ENCODE measurements at regions not wholly inside any gene's neighbourhood (a gene's known extent, or its start where the extent isn't known, plus 50 kb on each side); places are given as distances from the start of the nearest gene placed in this dataset.

DNA sequence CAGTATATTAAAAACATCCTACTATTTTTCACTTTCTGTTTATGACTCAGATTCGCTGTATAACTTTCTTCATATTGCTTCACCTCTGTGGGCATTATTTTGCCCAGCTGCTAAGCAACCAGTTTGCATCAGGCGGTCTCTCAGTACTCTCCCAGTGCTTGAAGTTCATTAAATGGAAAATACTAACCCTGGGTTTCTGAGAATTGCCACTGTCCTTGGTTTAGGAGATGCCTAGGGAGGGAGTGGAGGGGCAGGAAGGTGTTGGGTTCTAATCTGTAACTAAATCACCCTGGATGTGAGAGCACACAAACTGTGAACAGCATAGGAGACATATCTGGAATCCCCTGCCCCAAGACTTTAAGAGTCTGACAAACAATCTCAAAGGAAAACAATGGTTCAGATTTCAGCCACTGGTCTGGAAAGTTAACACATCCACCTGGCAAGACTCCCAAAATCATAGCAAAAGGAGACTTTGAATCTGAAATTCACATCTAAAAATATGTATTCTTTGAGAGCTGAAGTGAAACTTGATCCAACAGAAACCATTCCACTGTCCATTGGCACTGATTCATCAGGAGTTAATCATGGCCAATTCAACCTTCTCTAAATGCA, 540.0 kb downstream of the SOX6 start:
- peak; percentile 73 for DNase-seq (ENCODE audit: low read depth)

- DNase-seq (ENCODE audit: low read depth) = no peak
Observed at GRCh38 chr11:15817001-15817400, 539.3 kb downstream of the SOX6 start.

DNA sequence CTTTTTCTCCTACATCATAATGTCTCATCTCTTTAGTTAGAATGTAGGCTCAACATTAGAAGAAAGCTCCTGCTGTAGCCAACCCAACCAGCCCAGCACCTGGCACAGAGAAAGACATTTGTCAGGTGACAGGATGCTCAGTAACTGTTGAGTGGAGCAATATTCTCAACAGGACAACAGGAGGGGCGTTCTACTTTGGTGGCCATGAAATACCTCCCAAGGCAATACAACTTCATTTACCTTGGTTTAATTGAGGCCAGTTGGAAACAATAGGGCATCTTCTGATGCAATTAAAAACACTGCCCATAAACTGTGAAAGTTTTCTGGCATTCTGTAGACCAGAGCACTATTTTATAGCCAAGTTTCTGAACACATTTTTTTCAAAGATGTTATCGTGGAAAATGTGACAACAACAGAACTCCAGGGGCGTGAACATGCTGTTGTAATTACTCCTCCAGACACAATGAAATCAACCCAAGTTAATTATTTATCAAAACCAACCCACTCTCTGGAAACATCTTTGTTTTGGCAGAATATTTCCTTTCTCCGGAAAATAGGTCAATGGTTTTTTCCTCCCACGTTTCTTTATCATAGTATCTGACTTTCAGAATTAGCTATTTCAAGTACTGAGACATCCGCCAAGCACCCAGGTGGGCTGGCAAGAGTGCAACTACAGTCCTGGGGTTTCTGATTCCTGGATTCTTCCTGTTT, 538.1 kb downstream of the SOX6 start:
- DNase-seq (ENCODE audit: low read depth) = no peak

GRCh38 chr11:15819679-15820286, 536.6 kb downstream of the SOX6 start:
- DNase-seq (ENCODE audit: low read depth) = peak; percentile 60

- DNase-seq (ENCODE audit: low read depth) = no peak
Observed at GRCh38 chr11:15821451-15821850, 534.9 kb downstream of the SOX6 start.

DNA sequence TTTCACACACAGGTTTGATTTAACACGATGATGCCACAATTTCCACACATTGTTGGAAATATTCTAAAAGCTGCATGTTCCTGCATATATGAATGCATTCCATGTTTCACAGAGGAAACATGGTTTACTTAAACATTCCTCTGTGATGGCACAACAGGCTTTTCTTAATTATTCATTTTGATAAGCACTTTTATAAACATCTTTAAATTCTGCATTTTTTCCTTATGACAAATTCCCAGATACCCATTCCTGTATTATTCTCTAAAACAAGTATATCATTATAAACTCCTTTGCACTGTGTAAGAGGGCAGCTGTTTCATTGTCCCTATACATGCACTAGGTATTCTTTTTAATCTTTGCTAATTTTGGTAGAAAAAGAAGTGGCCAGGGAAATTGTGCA, 532.3 kb downstream of the SOX6 start:
- DNase-seq (ENCODE audit: low read depth) = peak; percentile 54

- peak; percentile 30 for DNase-seq (ENCODE audit: low read depth)
Observed at GRCh38 chr11:15825976-15826650, 530.2 kb downstream of the SOX6 start.

GRCh38 chr11:15826826-15827225, 529.5 kb downstream of the SOX6 start:
- peak; percentile 33 for DNase-seq (ENCODE audit: low read depth)

- no peak for DNase-seq (ENCODE audit: low read depth)
Observed at GRCh38 chr11:15828215-15828853, 528.0 kb downstream of the SOX6 start.

DNA sequence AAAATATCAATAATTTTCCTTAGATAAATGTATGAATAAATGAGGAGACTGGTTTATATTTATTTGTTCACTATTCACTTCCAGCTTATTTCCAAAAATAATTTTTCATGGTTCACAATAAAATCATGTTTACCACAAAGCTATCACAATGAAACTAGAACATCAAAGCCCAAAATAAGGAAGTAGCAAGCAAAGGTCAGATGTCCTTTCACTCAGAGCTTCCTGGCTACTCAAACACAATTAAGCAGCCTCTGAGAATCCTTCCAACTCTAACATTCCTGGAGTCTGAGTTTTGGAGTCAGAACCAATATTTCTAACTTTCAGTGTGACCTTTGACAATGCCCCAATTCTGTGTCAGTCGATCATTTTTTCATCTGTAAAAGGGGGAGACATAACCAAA, 527.0 kb downstream of the SOX6 start:
- DNase-seq (ENCODE audit: low read depth) = no peak

GRCh38 chr11:15830741-15831428, 525.5 kb downstream of the SOX6 start:
- no peak for DNase-seq (ENCODE audit: low read depth)

GRCh38 chr11:15835788-15836411, 520.4 kb downstream of the SOX6 start:
- DNase-seq (ENCODE audit: low read depth) = no peak

DNA sequence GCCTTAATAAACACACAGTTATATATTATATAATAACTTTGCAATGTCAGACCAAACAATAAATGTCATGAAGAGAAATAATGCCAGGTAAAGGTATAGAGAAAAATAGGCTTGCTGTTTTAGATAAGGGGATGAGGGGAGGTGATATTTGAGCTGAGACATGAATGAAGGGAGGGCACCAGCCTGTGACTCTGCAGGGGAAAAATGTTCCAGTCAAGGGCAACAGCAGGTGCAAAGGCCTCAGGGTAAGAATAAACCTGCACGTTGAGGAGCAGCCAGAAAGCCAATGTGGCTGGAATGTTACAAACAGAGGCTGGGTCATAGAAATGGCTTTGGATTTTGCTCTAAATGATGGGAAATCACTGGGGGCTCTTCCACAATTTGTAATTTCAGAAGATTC, 519.6 kb downstream of the SOX6 start:
- no peak for DNase-seq (ENCODE audit: low read depth)

DNA sequence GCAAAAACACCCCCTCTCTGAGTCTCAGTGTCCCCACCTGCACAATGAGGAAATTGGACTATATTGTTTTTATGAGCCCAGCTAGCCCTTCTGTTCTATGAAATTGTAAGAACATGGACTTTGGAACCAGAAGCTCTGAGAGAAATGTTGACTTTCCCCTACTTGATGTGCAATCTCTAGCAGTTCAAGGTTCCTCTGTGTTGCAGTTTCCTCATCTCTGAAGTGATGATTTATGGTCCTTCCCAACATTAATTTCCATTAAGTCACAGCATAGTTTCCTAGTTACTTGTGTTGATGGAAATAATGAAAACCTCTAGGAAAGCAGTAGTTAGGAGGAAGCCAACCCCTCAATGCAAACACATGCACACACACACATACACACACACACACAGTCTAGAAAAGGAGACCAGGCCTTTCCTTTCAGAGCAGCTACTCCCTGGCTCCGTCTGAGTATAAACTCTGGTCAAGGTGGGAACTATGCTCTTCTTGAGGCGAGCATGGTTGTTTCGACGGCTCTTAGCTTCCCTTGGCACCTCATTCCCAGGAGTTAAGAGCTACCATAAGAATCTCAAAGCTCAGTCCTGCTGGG, 518.4 kb downstream of the SOX6 start:
- no peak for DNase-seq (ENCODE audit: low read depth)

DNA sequence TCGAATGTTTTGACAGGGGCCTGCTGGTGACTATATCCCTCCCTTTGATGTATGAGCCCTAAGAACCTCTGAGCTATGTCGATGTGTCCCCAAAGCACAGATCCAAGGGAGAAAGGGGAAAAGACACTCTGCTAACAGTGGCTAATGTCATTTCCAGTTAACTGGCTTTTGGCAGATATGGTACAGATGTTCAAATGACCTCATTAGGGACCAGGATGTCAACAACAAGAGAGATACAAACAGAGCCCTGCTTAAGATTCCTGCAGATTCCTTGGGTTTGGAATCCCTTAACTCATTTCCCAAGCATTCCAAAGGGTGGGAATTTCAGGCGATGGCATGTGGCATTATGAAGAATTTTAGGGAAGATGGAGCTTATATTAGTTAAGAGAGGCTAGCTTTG, 517.3 kb downstream of the SOX6 start:
- no peak for DNase-seq (ENCODE audit: low read depth)

DNA sequence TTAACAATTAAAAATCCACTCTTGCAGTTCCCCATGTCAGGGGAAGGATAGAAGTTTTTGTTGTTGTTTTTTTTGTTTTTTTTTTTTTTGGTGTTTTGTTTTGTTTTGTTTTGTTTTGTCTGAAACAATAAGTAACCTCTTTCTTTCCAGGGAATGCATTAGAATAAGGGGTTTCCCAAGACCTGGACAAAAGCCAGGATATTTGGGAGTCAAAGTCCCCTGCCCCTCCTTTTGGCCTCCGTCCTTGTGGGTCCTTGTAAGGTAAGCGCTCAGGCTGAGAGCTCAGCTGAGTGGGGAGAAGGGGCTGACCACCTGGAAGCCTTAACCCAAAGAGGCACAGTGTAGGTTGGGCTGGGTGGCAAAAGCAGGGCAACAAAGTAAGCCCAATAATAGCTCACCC, 515.4 kb downstream of the SOX6 start:
- no peak for DNase-seq (ENCODE audit: low read depth)

DNA sequence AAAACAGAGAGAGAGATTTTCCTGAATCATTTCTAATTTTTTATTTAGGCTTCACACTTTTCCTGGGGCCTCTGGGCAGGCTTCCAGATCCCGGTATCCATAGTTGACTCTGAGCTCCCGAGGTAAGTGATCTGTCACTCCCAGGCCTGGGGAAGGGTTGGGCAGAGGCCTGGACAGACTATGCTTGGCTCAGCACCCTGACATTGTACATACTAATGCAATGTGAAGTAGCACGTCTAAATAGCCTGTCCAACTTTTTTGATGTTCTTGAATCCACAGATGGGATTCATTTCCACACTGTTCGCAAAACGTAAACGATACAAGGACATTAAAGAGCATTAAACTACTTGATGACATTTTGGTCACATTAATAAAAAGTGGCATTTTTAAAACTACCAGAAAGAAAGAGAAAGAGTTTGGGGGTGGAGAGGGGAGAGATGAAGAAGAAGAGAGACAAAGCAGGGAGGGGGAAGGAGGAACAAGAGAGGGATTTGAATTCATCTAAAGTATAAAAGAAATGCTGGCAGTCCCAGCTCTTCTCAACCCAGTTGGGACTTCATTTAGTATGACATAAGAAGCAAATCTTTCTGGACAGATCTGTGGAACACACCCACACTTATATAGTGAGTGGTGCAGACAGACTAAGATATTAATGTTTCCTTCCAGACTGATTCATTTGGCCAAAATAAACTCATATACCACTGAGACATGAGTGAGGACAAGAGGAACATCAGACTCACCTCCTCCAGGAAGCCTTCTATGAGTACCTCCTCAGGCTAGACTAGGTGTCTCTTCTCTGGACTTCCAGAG, 514.2 kb downstream of the SOX6 start:
- DNase-seq (ENCODE audit: low read depth) = no peak

DNA sequence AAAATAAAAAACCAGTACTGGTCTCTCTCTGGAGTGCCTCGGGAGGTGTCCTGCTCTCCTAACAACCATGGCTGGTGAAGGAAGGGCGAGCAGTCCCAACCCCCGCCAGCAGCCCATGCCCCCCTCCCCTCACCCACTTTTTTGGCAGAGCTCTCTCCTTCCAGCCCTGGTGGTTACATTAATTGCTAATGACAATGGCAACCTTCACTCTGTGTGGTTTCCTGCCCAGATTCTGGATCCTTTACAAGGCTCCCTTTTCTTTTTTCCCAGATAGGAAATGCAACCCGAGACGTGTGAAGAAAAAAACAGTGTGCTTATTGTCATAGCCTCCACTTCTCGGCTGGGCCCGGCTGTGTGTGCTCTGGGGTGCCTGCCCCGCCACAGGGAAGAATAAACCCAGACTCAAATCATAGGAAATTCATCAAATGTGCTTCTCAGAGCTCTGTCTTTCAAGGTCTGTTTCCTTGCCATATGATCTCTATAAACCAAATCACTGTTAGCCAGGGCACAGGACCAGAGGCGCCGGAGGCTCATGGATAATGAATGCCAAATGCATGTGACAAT, 513.0 kb downstream of the SOX6 start:
- peak; percentile 33 for DNase-seq (ENCODE audit: low read depth)

DNA sequence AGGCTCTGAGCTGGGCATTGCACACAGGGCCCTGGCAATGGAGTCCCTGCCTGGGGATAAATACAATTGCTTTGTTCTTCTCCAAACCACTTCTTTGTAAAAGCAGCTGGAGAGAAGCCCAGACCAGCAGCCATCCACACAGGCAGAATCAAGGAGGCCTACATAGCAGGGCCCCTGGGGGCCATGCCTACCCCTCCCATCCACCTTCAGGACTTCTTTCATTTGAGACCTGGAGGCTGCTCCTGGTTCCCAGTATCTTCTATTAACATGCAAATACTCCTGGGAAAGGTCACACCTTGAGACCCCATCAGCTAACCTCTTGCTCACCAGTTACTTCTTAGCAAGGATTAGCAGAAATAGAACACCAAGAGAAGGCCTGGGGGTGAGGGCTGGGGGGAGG, 511.1 kb downstream of the SOX6 start:
- no peak for DNase-seq (ENCODE audit: low read depth)

DNA sequence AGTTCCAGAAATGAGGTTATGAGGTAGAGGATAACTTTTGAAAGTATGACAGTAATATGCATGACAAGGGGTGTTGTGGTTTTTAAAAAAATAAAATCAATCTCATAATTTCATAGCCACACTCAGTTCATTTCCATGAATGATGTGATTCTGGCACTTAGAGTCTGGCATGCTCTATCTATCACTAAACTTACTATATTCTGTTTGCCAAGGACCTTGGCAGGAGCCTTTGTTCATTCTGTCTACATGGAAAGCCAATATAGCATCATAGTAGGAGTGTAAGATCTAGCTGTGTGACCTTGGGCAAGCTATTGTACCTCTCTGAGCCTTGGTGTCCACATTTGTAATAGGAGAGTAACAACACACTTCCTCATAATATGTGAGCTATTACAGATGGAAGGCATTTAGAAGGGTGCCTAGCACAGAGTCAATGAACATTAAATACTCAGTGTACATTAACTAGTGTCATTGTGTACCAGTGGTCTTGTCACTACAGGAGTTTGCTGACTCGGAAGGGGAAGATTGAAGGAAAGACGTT, 507.6 kb downstream of the SOX6 start:
- no peak for DNase-seq (ENCODE audit: low read depth)

Data from EH (cell line).